Cerebellar nuclear complex (tissue), 1 donor: ENCODE measurements at regions not wholly inside any gene's neighbourhood (a gene's known extent, or its start where the extent isn't known, plus 50 kb on each side); places are given as distances from the start of the nearest gene placed in this dataset.
"Not testable (repeated sequence)": the region's sequence is repeated elsewhere in the genome, so short reads cannot be mapped to it uniquely, and the experiment has no call there.

Experiments
- DNase-seq, 2 experiments: peaks; one replicate each; lab custom pipeline; 2025; lab: John Stamatoyannopoulos, UW

- DNase-seq = no peak
Observed at GRCh38 chr5:38148021-38148625, 110.2 kb upstream of the EGFLAM start.

GRCh38 chr5:38143384-38143783 lies 115.0 kb upstream of the EGFLAM start:
- no peak for DNase-seq

- DNase-seq = no peak
Observed at GRCh38 chr5:38141665-38142064, 116.7 kb upstream of the EGFLAM start.

DNA sequence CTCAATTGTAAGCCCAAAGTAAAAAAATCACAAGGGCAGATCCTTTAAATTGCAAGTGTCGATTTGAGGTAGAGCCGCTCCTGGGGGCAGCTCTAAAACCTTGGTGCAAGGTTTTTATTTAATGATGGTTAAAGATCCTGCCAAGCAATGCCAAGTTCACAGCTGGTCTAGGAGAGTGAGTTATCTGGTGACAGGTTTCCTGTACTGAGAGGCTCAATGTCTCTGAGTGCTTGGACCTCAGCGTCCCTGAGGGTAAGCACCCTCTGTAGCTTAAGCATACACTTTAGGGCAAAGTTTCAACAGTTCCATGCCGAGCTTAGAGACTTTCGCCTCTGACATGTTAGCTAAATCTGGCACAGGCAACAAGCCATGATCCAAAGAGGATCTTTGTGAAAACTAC lies 119.8 kb upstream of the EGFLAM start:
- DNase-seq = no peak

- DNase-seq = no peak
Observed at GRCh38 chr5:38135486-38136039, 122.8 kb upstream of the EGFLAM start.

GRCh38 chr5:38134810-38135209 lies 123.5 kb upstream of the EGFLAM start:
- DNase-seq = no peak

DNA sequence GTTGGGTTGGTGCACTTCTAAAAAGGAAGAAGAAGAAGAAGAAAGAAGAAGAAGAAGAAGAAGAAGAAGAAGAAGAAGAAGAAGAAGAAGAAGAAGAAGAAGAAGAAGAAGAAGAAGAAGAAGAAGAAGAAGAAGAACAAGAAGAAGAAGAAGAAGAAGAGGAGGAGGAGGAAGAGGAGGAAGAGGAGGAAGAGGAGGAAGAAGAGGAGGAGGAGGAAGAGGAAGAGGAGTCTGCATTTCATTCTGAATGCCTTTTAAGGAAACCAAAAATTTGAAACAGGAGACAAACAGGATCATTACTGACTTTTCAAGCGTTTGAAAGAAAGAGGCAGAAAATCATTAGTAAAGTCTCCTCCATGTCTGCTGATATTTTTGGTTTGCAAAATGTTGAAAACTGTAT lies 124.1 kb upstream of the EGFLAM start:
- not testable (repeated sequence) for DNase-seq

- no peak for DNase-seq
Observed at GRCh38 chr5:38131686-38132085, 126.7 kb upstream of the EGFLAM start.

- DNase-seq = no peak
Observed at GRCh38 chr5:38124321-38124720, 134.0 kb upstream of the EGFLAM start.

DNA sequence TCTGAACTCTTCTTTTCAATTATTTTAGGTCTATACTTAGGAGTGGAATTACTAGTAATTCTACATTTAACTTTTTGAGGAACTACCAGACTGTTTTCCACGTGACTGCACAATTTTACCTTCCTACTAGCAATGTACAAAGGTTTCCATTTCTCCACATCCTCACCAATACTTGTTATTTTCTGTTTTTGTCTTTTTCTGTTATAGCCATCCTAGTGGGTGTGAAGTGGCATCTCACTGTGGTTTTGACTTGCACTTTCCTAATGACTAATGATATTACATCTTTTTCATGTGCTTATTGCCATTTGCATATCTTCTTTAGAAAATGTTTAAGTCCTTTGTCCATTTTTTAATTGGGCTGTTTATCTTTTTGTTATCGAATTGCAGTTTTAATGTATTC lies 136.9 kb upstream of the EGFLAM start:
- no peak for DNase-seq

GRCh38 chr5:38119836-38120235 lies 138.5 kb upstream of the EGFLAM start:
- no peak for DNase-seq

- no peak for DNase-seq
Observed at GRCh38 chr5:38117784-38118479, 140.4 kb upstream of the EGFLAM start.

DNA sequence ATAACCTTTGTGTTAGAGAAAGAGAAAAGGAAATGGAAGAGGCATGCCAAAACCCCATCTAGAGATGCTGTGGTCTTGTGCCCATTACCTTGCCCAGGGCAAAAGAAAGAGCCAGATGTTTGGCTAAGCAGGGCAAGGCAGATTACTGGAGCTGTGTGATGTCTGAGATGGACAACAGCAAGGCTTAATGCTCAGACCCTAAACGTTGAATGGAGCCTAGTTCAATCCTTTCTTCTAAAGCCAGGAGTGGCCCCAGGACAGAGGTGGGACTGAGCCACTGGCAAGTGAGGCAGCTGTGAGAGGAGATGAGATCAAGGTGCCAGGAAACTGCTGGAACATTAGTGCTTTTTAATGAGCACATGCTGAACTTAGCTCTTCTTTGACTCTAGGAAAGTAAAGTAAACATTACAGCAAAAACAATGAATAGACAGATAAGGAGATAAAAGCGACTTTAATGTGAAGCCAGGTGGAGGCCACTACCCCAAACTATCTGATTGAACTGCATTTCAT lies 143.0 kb upstream of the EGFLAM start:
- no peak for DNase-seq

GRCh38 chr5:38113880-38114279 lies 144.5 kb upstream of the EGFLAM start:
- no peak for DNase-seq

DNA sequence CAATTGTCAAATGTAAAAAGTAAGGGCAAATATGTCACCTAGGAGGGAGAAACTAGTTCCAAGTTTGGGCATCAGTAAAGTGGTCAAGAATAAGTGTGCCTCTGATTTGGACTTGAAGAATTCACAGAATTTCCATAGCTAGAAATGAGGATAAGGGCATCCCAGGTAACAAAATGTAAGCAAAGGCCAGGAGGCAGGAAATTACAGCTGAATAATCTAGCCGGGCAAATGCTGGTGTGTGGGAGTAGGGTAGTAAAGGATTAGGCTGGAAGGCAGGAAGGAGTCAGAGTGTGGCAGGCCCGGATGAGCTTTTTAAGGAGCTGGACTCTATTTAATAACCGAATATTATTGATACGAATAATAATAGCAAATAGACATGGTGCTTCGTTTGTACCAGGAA lies 144.9 kb upstream of the EGFLAM start:
- DNase-seq = no peak

DNA sequence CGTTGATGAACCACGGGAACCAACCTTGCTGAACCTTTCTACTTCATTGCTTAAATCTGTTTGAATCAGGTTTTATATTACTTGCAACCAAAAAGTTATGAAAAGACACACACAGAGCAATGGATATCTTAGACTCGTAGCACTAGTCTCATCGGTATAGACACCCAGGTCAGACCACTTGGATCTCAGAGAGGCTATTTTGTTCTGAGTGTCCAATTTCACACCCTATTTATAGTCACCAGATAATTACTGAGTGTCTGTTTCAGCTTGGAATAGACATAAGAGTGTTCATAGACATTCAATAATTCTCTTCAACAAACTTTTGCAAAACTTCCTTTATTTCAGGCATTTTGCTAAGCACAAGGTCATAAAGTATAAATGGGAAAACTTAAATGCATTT lies 145.4 kb upstream of the EGFLAM start:
- no peak for DNase-seq

DNA sequence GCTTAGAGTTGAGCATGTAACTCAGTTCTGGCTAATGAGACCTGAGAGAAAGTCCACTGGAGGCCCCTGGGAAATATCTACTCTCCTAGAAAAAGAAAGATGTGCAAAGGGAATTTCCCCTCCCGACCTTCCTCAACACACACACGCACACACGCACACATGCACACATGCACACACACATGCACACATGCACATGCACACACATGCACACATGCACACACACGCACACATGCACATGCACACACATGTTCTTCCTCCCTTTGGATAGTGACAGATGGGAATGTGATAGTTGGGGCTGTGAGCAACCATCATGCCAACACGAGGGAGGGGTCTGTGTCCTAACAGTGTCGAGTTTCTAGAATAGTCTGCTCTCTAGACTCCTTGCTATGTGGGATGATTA lies 148.2 kb upstream of the EGFLAM start:
- no peak for DNase-seq

DNA sequence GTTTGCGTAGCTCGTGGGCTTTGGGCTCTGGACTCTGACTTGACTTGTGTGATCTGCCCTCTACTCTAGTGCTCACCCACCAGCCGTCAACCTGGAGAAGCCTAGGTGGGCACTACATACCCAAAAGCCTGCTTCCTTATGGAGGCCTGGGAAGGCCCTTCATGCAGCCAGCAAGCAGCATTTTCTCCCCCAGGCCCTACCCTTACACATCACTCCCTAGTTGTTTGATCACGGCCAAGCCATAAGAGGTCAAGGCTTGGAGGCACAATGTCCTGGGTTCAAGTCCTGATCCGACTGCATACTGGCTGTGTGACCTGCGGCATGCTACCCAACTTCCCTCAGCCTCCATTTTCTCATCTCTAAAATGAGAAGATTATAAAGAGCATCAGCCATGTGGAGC lies 151.3 kb upstream of the EGFLAM start:
- no peak for DNase-seq

GRCh38 chr5:38105801-38106200 lies 152.6 kb upstream of the EGFLAM start:
- DNase-seq = no peak

- no peak for DNase-seq
Observed at GRCh38 chr5:38105231-38105570, 153.2 kb upstream of the EGFLAM start.

DNA sequence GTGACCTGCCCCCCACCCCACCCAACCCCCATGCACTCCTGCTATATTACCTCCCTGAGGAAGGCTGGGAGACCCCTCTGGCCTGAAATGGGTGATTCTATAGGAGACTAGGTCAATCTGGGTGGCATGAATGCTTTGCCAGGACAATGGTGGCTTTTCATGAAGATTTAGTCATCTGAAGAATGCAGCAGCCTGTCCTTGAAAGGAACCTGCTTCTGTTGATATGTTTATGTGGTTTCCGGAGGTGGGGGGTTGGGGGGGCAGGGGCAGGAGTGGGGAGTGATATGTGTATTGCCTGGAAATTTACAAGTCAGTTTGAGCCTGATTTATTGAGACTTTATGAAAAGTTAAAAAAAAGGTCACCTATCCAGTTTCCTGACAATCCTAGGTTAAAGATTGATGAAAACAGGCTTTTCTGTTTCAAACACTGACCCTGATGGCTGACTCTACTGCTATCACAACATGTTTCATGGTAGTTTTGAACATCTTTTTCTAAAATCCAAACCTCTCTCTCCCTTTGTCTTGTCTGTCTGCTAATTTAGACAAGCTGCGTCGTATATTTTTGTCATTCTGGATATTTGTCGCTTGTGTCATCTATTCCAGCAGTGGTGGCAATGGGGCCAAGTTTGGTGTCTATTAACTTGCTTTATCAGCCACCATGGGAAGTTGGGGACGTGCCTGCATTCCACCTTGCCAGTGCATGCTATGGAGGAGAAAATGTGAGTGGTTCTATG lies 153.7 kb upstream of the EGFLAM start:
- DNase-seq = no peak

DNA sequence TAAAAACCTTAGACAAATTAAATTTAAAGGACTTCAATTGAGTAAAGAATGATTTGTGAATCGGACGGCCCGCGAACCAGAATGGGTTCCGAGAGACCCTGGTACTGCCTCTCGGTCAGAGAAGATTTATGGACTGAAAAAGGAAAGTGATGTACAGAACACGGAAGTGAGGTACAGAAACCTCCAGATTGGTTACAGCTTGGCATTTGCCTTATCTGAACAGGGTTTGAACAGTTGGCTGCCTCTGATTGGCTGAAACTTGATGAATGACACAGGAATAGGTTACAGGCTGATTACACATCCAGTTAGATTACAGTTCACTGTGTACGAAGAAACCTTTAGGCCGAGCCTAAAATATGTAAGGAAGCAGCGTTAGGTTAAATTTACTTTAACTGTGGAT lies 156.5 kb upstream of the EGFLAM start:
- DNase-seq = no peak
